HL-60/S4 treated with retinoic acid at 250 ng/mL for 4 days and 3 days (cell line): ENCODE measurements at regions not wholly inside any gene's neighbourhood (a gene's known extent, or its start where the extent isn't known, plus 50 kb on each side); places are given as distances from the start of the nearest gene placed in this dataset.

ENCODE experiments used
- in situ Hi-C: fragments of 300-500 bp; cut with MboI; formaldehyde crosslinking; loops from 2 replicates; pipeline ENCODE4 v1.7.0; 2022; ENCODE audit warnings: low sequenced_read_pairs

- in situ Hi-C loops = no loop called here
These were observed 533.1 kb downstream of the ETS1 start for GRCh38 chr11:128053981-128054931.

- in situ Hi-C loops = no loop called here
These were observed 534.3 kb downstream of the ETS1 start for GRCh38 chr11:128052912-128053641.

GRCh38 chr11:128048121-128048520 is 539.2 kb downstream of the ETS1 start:
- in situ Hi-C loops = loop anchor here (25.0 kb wide), 3 partner anchors 114 to 789 kb away; no protein-coding TSS in a partner anchor

- in situ Hi-C loops = loop anchor here (25.0 kb wide), 3 partner anchors 115 to 790 kb away; no protein-coding TSS in a partner anchor
These were observed 540.3 kb downstream of the ETS1 start for GRCh38 chr11:128047026-128047425.

GRCh38 chr11:128046213-128046612 is 541.1 kb downstream of the ETS1 start:
- in situ Hi-C loops = loop anchor here (25.0 kb wide), 3 partner anchors 116 to 791 kb away; no protein-coding TSS in a partner anchor

- in situ Hi-C loops = loop anchor here (25.0 kb wide), 3 partner anchors 117 to 792 kb away; no protein-coding TSS in a partner anchor
These were observed 542.1 kb downstream of the ETS1 start for GRCh38 chr11:128045094-128045725.

- in situ Hi-C loops = loop anchor here (25.0 kb wide), 3 partner anchors 120 to 795 kb away; no protein-coding TSS in a partner anchor
These were observed 545.0 kb downstream of the ETS1 start for GRCh38 chr11:128042290-128042751.

GRCh38 chr11:128040603-128041002 is 546.8 kb downstream of the ETS1 start:
- in situ Hi-C loops = loop anchor here (25.0 kb wide), 3 partner anchors 122 to 797 kb away; no protein-coding TSS in a partner anchor

GRCh38 chr11:128039140-128040021 is 548.0 kb downstream of the ETS1 start:
- in situ Hi-C loops = loop anchor here (25.0 kb wide), 3 partner anchors 123 to 798 kb away; no protein-coding TSS in a partner anchor

- in situ Hi-C loops = loop anchor here (25.0 kb wide), 3 partner anchors 126 to 801 kb away; no protein-coding TSS in a partner anchor
These were observed 550.7 kb downstream of the ETS1 start for GRCh38 chr11:128036556-128037093.

- in situ Hi-C loops = loop anchor here (25.0 kb wide), 3 partner anchors 126 to 801 kb away; no protein-coding TSS in a partner anchor
These were observed 551.4 kb downstream of the ETS1 start for GRCh38 chr11:128036006-128036405.

GRCh38 chr11:128031538-128032134 is 555.7 kb downstream of the ETS1 start:
- in situ Hi-C loops = loop anchor here (25.0 kb wide), 3 partner anchors 131 to 806 kb away; no protein-coding TSS in a partner anchor

- in situ Hi-C loops = loop anchor here (25.0 kb wide), 3 partner anchors 133 to 808 kb away; no protein-coding TSS in a partner anchor
These were observed 558.1 kb downstream of the ETS1 start for GRCh38 chr11:128029219-128029722.

- in situ Hi-C loops = loop anchor here (25.0 kb wide), 3 partner anchors 136 to 811 kb away; no protein-coding TSS in a partner anchor
These were observed 560.8 kb downstream of the ETS1 start for GRCh38 chr11:128026596-128026995.

GRCh38 chr11:128022761-128023160 is 564.6 kb downstream of the ETS1 start:
- in situ Hi-C loops = no loop called here

- in situ Hi-C loops = no loop called here
These were observed 565.4 kb downstream of the ETS1 start for GRCh38 chr11:128022007-128022368.

- in situ Hi-C loops = no loop called here
These were observed 565.9 kb downstream of the ETS1 start for GRCh38 chr11:128021349-128022006.

- in situ Hi-C loops = no loop called here
These were observed 568.7 kb downstream of the ETS1 start for GRCh38 chr11:128018692-128019091.
